ENCODE measurements at regions not wholly inside any gene's neighbourhood (a gene's known extent, or its start where the extent isn't known, plus 50 kb on each side); places are given as distances from the start of the nearest gene placed in this dataset.

DNA sequence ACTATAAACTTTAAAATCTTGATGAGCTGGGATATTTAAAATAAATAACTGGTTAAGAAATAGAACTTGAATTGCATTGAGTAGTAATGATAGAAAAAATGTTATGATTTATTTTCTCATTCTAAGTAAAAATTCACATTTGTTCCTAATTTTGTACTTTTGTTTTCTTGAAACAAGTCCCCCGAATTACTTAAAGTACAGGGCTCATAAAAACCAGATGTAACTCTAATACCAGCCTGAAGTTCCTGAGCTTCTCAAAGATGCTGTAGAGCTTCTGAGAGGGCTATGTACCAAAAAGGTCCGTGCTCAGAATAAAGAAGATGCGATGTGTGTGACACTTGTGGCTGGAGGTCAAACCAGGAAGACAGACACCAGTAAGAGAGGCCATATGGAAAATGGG, 116.1 kb upstream of the TACR1 start:
- whole genome bisulfite sequencing, 2 donors, result 87 to 91% methylated on average over 3 of the region's 3 CpGs
- intact Hi-C loops (cut with DNase I), result no loop called here
- H3K27me3 ChIP-seq, result no peaks in the 10 kb centered on the region
- H3K4me1 ChIP-seq, result no peaks in the 10 kb centered on the region
- no peaks in the 10 kb centered on the region for H3K36me3 ChIP-seq
- H3K9me3 ChIP-seq, result no peaks in the 10 kb centered on the region
- H3K27ac ChIP-seq, result no peak overlapping the region
- no peak for TF ChIP-seq POLR2A (IDR thresholded peaks at IDR 0.05)
- no peak overlapping the region for H3K4me3 ChIP-seq
- no peak for DNase-seq

DNA sequence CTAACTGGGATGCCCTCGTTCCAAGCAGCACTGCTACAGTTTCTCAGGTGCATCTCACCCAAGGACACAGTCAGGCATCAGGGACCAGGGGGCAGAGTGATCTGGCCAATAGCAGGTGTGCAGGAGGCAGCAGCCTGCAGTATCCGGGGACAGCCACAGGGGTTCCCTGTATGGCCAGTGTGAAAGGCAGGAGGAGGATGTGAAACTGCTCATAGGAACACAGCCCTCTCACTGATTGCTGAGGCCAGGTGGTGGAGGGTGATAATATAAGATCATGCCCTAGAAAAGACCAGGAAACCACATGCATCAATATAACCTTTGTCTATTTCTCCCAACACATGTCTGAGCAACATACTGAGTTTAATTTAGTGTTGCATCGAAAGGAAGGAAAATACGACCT, 112.7 kb upstream of the TACR1 start:
- intact Hi-C loops (cut with DNase I), result no loop called here
- H3K27me3 ChIP-seq, result no peaks in the 10 kb centered on the region
- no peaks in the 10 kb centered on the region for H3K4me1 ChIP-seq
- DNase-seq, result no peak
- WGBS, 2 donors, result 56 to 57% methylated on average over 4 of the region's 4 CpGs
- TF ChIP-seq EP300 (IDR thresholded peaks at IDR 0.05) (no peak), CTCF (IDR thresholded peaks at IDR 0.05) (no peak), POLR2AphosphoS5 (IDR thresholded peaks at IDR 0.05) (no peak), POLR2A (IDR thresholded peaks at IDR 0.05) (no peak)
- H3K4me3 ChIP-seq, result no peak overlapping the region
- H3K36me3 ChIP-seq, result no peaks in the 10 kb centered on the region
- no peaks in the 10 kb centered on the region for H3K9me3 ChIP-seq
- no peak overlapping the region for H3K27ac ChIP-seq

- intact Hi-C loops (cut with DNase I), result no loop called here
- Histone ChIP-seq H3K4me1 (no peaks in the 10 kb centered on the region), H3K27ac (no peak overlapping the region), H3K36me3 (no peaks in the 10 kb centered on the region), H3K4me3 (no peak overlapping the region), H3K27me3 (no peaks in the 10 kb centered on the region), H3K9me3 (no peaks in the 10 kb centered on the region)
- no peak for TF ChIP-seq CTCF (IDR thresholded peaks at IDR 0.05)
- TF ChIP-seq EP300 (IDR thresholded peaks at IDR 0.05), result no peak
- no peak for TF ChIP-seq POLR2A (IDR thresholded peaks at IDR 0.05)
- TF ChIP-seq POLR2AphosphoS5 (IDR thresholded peaks at IDR 0.05), result no peak
- DNase-seq, result no peak
- WGBS, 2 donors, result 66 to 76% methylated on average over 3 of the region's 3 CpGs
Observed at GRCh38 chr2:75311521-75311920, 112.2 kb upstream of the TACR1 start.

GRCh38 chr2:75310876-75311275, 111.6 kb upstream of the TACR1 start:
- Histone ChIP-seq H3K4me3 (no peak overlapping the region), H3K9me3 (no peaks in the 10 kb centered on the region), H3K36me3 (no peaks in the 10 kb centered on the region), H3K4me1 (no peaks in the 10 kb centered on the region), H3K27me3 (no peaks in the 10 kb centered on the region), H3K27ac (no peak overlapping the region)
- TF ChIP-seq POLR2AphosphoS5 (IDR thresholded peaks at IDR 0.05), result no peak
- no peak for TF ChIP-seq CTCF (IDR thresholded peaks at IDR 0.05)
- TF ChIP-seq EP300 (IDR thresholded peaks at IDR 0.05), result no peak
- DNase-seq, result no peak
- WGBS, 2 donors, result 79 to 89% methylated on average over 4 of the region's 4 CpGs
- intact Hi-C loops (cut with DNase I), result no loop called here

DNA sequence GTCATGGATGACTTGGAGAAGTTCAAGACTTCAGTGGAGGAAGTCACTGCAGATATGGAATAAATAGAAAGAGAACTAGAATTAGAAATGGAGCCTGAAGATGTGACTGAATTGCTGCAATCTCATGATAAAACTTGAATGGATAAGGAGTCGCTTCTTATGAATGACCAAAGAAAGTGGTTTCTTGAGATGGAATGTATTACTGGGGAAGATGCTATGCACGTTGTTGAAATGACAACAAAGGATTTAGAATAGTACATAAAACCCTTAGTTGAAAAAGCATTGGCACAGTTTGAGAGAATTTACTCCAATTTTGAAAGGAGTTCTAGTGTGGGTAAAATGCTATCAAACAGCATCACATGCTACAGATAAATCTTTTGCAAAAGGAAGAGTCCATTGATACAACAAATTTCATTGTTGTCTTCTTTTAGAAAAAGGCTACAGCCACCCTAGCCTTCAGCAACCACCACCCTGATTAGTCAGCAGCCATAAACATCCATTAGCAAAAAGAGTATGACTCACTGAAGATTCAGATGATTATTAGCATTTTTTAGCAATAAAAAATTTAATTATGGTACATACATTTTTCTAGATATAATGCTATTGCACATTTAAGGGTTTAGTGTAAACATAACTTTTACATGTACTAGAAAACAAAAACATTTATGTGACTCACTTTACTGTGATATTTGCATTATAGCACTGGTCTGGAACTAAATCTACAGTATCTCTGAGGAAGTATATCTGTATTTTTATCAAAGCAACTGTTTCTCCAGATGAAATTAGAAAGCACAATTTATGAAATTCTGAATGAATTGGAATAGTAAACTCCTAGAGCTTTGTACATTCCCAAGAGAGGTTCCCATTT, 110.5 kb upstream of the TACR1 start:
- WGBS, 2 donors, result 71 to 83% methylated on average over 2 of the region's 2 CpGs
- H3K4me1 ChIP-seq, result no peaks in the 10 kb centered on the region
- no peak for DNase-seq
- H3K27ac ChIP-seq, result no peak overlapping the region
- TF ChIP-seq POLR2A (IDR thresholded peaks at IDR 0.05) (no peak), POLR2AphosphoS5 (IDR thresholded peaks at IDR 0.05) (no peak), CTCF (IDR thresholded peaks at IDR 0.05) (no peak), EP300 (IDR thresholded peaks at IDR 0.05) (no peak)
- H3K36me3 ChIP-seq, result no peaks in the 10 kb centered on the region
- H3K27me3 ChIP-seq, result no peaks in the 10 kb centered on the region
- H3K9me3 ChIP-seq, result no peaks in the 10 kb centered on the region
- intact Hi-C loops (cut with DNase I), result no loop called here
- H3K4me3 ChIP-seq, result no peak overlapping the region

Data from sigmoid colon (tissue), 6 donors.